Stomach (tissue), 8 donors: ENCODE measurements at regions not wholly inside any gene's neighbourhood (a gene's known extent, or its start where the extent isn't known, plus 50 kb on each side); places are given as distances from the start of the nearest gene placed in this dataset.

Source experiments
- DNase-seq, 2 donors: peaks; one replicate each; pipeline versions ENCODE4 v3.0.0 to v3.0.0-alpha.2; 2013 to 2019
- H3K27ac ChIP-seq, 5 donors: fragments of 200-600 bp in 4 of 5; sonication (generic) in 4 of 5; one replicate each; pipeline ENCODE4 v1.5.1; 2013 to 2019; ENCODE audit warnings: mild to moderate bottlenecking in 1 of 5, moderate library complexity in 1 of 5
- H3K27me3 ChIP-seq, 3 donors: fragments of 200-600 bp; sonication (generic); one replicate each; pipeline ENCODE4 v1.5.1; 2017 to 2019; ENCODE audit warnings: mixed run types in 1 of 3
- H3K36me3 ChIP-seq, 4 donors: fragments of 200-600 bp; sonication (generic); 1 replicate in 3 of 4; 2 replicates in 1 of 4; pipeline ENCODE4 v1.5.1; 2016 to 2019
- H3K4me1 ChIP-seq, 4 donors: fragments of 200-600 bp; sonication (generic); one replicate each; pipeline ENCODE4 v1.5.1; 2016 to 2019
- H3K4me3 ChIP-seq, 4 donors: fragments of 200-600 bp; sonication (generic) in 3 of 4; one replicate each; pipeline ENCODE4 v1.5.1; 2016 to 2019; ENCODE audit warnings: mild to moderate bottlenecking in 1 of 4
- H3K9me3 ChIP-seq, 4 donors: fragments of 200-600 bp; sonication (generic); one replicate each; pipeline ENCODE4 v1.5.1; 2016 to 2019
- EP300 ChIP-seq: sonication (generic); formaldehyde crosslinking; IDR thresholded peaks from one replicate; pipeline ENCODE4 v1.6.1; 2017; ENCODE audit warnings: antibody characterized with exemption
- POLR2A ChIP-seq, 4 donors: fragments of 450-650 bp; IDR thresholded peaks; one replicate each; pipeline ENCODE4 v1.6.1; 2016; ENCODE audit warnings: antibody characterized with exemption in 4 of 4, control low read depth in 2 of 4, mild to moderate bottlenecking in 1 of 4, moderate library complexity in 1 of 4
- POLR2AphosphoS5 ChIP-seq, 3 donors: sonication (generic); formaldehyde crosslinking; IDR thresholded peaks; one replicate each; pipeline ENCODE4 v1.6.1; 2016; ENCODE audit warnings: antibody characterized with exemption in 3 of 3
- WGBS, 5 donors: extraction: QIAGEN DNeasy Blood & Tissue Kit in 3 of 5; methylation state at CpG; one replicate each; pipeline versions ENCODE4 v1.1.5 to v1.1.7; 2013 to 2018; 5-methylcytosine and 5-hydroxymethylcytosine counted together
- intact Hi-C: fragments of 100-400 bp; cut with DNase I; formaldehyde crosslinking; loops from one replicate; pipeline ENCODE4 v1.15.1; 2023; ENCODE audit warnings: low total_unique reads
- TF ChIP-seq, protein P1 (sequence below), 7 experiments: fragments of 450-650 bp in 4 of 7; fragments of 200-600 bp in 3 of 7; sonication (generic) in 3 of 7; IDR thresholded peaks; one replicate each; pipeline ENCODE4 v1.5.1; 2016 to 2019; ENCODE audit warnings: antibody characterized with exemption in 7 of 7, control low read depth in 2 of 7, mild to moderate bottlenecking in 1 of 7
- donor health status: healthy with polysubstance abuse.
- donor health status: Bipolar disorder and iron deficiency.
- donor health status: healthy.

DNA sequence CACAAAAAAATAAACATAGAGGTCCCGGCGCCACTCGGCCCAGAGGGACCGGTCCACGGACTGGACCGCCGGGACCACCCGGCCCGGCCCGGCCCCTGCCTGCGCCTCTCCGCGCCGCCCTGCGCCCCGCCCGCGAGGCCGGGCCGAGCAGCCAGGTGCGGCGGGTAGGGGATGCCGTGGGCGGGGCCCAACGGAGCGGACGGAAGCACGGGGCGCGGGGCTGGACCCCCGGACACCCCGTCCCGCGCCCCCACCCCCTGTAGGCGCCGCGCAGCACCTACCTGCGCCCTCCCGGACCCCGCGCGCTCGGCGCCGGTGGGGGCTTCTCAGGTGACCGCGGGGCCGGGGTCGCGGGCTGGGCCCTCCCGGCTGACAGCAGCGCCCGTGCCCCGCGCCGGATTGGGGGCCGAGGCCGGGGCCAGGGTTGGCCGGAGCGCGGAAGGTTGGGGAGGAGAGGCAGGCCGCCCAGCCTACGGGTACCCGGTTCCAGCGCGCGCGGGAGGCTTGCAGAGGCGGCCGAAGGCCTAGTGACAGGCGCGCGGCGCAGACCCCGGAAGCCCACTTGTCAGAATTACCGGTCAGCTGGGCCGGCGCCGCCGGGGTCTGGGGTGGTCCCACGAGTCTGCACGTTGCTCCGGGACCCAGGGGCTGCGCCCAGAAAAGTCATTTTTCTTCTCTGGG lies 351.9 kb upstream of the CAMK1G start:
- H3K4me3 ChIP-seq = no peak overlapping the region
- peaks cover 7 to 24% (median 14%) of the 10 kb centered on the region in 3 donors for H3K27me3 ChIP-seq
- 24 to 36% (median 31%) methylated on average over 20 to 84 of the region's 84 CpGs for WGBS, 5 donors
- TF ChIP-seq, protein P1, sequence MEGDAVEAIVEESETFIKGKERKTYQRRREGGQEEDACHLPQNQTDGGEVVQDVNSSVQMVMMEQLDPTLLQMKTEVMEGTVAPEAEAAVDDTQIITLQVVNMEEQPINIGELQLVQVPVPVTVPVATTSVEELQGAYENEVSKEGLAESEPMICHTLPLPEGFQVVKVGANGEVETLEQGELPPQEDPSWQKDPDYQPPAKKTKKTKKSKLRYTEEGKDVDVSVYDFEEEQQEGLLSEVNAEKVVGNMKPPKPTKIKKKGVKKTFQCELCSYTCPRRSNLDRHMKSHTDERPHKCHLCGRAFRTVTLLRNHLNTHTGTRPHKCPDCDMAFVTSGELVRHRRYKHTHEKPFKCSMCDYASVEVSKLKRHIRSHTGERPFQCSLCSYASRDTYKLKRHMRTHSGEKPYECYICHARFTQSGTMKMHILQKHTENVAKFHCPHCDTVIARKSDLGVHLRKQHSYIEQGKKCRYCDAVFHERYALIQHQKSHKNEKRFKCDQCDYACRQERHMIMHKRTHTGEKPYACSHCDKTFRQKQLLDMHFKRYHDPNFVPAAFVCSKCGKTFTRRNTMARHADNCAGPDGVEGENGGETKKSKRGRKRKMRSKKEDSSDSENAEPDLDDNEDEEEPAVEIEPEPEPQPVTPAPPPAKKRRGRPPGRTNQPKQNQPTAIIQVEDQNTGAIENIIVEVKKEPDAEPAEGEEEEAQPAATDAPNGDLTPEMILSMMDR (IDR thresholded peaks at IDR 0.05) = no peak
- TF ChIP-seq POLR2AphosphoS5 (IDR thresholded peaks at IDR 0.05) (no peak), EP300 (no peak), POLR2A (IDR thresholded peaks at IDR 0.05) (no peak)
- H3K27ac ChIP-seq = no peak overlapping the region
- H3K4me1 ChIP-seq = no peaks in the 10 kb centered on the region
- intact Hi-C loops = no loop called here
- no peak for DNase-seq
- peaks cover 0 to 20% (median 12%) of the 10 kb centered on the region in 4 donors for H3K9me3 ChIP-seq
- H3K36me3 ChIP-seq = no peaks in the 10 kb centered on the region

DNA sequence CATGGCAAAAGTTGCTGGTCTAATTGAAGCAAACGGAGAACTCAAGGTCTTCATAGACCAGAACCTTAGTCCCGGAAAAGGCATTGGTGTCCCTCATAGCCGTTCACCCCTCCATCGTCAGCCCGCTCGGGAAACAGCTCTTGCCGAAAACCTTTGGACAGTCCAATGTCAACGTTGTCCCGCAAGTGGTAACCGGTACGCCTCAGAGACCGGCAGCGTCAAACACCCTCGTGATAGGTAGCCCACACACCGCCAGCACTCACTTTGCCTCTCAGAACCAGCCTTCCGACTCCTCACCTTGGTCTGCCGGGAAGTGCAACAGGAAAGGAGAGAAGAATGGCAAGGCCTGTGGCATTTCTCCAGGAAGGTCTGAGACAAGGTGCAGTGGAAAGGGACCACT lies 351.3 kb upstream of the CAMK1G start:
- TF ChIP-seq POLR2A (IDR thresholded peaks at IDR 0.05) = no peak
- no peak for TF ChIP-seq EP300
- TF ChIP-seq POLR2AphosphoS5 (IDR thresholded peaks at IDR 0.05) = no peak
- TF ChIP-seq, protein P1 (IDR thresholded peaks at IDR 0.05) = no peak
- no peaks in the 10 kb centered on the region for H3K4me1 ChIP-seq
- no peaks in the 10 kb centered on the region for H3K36me3 ChIP-seq
- H3K27ac ChIP-seq = no peak overlapping the region
- H3K4me3 ChIP-seq = no peak overlapping the region
- peaks cover 0 to 20% (median 12%) of the 10 kb centered on the region in 4 donors for H3K9me3 ChIP-seq
- peaks cover 7 to 24% (median 14%) of the 10 kb centered on the region in 3 donors for H3K27me3 ChIP-seq
- 90 to 97% (median 93%) methylated on average over 17 of the region's 17 CpGs for WGBS, 5 donors
- intact Hi-C loops = no loop called here
- no peak for DNase-seq

DNA sequence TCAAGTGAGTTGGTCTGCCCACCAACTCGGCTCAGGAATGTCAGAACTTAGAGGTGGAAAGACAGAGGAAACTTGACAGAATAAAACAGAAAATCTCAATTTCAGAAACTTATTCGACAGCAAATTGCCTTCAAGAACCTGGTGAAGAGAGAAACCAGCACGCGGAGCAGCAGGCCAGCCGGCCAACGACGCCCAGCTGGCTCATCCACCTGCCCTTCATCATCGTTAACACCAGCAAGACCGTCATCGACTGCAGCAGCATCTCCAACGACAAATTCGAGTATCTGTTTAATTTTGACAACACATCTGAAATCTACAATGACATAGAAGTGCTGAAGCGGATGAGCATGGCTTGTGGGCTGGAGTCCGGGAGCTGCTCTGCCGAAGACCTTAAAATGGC lies 350.8 kb upstream of the CAMK1G start:
- no peak overlapping the region for H3K4me3 ChIP-seq
- TF ChIP-seq POLR2AphosphoS5 (IDR thresholded peaks at IDR 0.05) = no peak
- TF ChIP-seq, protein P1 (IDR thresholded peaks at IDR 0.05) = no peak
- TF ChIP-seq EP300 = no peak
- no peak for TF ChIP-seq POLR2A (IDR thresholded peaks at IDR 0.05)
- no peaks in the 10 kb centered on the region for H3K4me1 ChIP-seq
- H3K27me3 ChIP-seq = peaks cover 7 to 24% (median 14%) of the 10 kb centered on the region in 3 donors
- DNase-seq = no peak
- peaks cover 0 to 20% (median 12%) of the 10 kb centered on the region in 4 donors for H3K9me3 ChIP-seq
- no peaks in the 10 kb centered on the region for H3K36me3 ChIP-seq
- H3K27ac ChIP-seq = no peak overlapping the region
- intact Hi-C loops = no loop called here
- WGBS, 5 donors = 93 to 97% (median 96%) methylated on average over 15 of the region's 15 CpGs

DNA sequence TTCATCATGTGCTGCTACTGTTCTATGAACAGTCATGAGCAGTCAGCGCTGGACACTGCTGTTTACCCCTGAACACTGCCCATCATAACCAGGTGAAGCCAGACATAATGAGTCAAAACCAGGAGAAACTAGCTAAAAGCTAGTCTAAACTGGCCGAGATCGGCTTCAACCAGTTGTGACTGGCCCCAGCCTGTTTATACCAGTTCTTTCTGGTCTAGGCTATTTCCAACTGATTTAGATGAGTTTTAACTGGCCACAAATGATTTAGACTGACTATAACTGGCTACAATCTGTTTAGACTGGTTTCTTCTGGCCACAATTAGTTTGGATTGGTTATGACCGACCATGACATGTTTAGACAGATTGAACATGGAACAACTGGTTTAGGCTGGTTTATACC lies 348.3 kb upstream of the CAMK1G start:
- peaks cover 7 to 23% (median 13%) of the 10 kb centered on the region in 3 donors for H3K27me3 ChIP-seq
- peaks cover 0 to 18% (median 12%) of the 10 kb centered on the region in 4 donors for H3K9me3 ChIP-seq
- WGBS, 5 donors = 86 to 95% (median 94%) methylated on average over 4 of the region's 4 CpGs
- no peak overlapping the region for H3K4me3 ChIP-seq
- intact Hi-C loops = no loop called here
- H3K4me1 ChIP-seq = no peaks in the 10 kb centered on the region
- no peaks in the 10 kb centered on the region for H3K36me3 ChIP-seq
- no peak for DNase-seq
- TF ChIP-seq, protein P1 (IDR thresholded peaks at IDR 0.05) = no peak
- no peak for TF ChIP-seq POLR2AphosphoS5 (IDR thresholded peaks at IDR 0.05)
- TF ChIP-seq EP300 = no peak
- no peak for TF ChIP-seq POLR2A (IDR thresholded peaks at IDR 0.05)
- no peak overlapping the region for H3K27ac ChIP-seq
